ENCODE measurements at regions not wholly inside any gene's neighbourhood (a gene's known extent, or its start where the extent isn't known, plus 50 kb on each side); places are given as distances from the start of the nearest gene placed in this dataset.

DNA sequence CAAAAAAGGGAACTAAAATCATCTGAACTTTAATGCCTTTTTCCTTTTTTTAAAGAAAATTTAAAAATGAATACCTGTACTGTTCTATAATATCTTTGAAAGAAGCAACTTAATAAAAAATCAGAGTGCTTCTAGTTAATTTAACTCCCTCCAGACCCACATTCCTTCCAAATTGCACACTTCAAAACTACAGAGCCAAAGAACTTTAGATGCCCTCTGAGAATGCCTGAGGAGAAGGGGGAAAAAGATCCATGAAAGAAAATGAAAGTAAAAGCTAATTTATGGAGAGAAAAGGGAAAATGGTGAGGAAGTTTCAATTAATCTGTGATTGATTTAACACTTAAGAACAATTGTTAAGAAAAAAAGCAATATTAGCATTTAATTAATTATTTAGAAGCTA is 1141.6 kb downstream of the IGSF11 start:
- no peak for DNase-seq (ENCODE audit: low read depth in 4 of 4, low spot score in 3 of 4)

DNA sequence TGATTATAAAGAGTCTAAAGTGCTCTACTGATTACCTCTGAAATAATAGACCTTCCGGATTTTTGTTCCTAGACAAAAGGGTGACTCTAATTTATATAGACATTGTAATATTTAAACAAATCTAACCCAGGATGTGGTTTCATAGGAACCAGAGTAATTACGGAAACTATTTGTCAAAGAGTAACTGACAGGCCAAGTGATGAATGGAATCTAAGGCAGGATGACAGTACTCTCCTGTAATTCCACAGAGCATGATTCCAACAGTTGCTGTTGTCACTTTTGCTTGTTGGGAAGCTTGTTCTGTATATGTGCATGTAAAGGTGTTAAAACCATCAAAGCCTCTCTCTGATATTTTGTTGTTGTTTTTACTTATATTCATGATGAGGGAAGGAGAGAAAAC is 1141.0 kb downstream of the IGSF11 start:
- DNase-seq (ENCODE audit: low read depth in 4 of 4, low spot score in 3 of 4) = no peak

DNA sequence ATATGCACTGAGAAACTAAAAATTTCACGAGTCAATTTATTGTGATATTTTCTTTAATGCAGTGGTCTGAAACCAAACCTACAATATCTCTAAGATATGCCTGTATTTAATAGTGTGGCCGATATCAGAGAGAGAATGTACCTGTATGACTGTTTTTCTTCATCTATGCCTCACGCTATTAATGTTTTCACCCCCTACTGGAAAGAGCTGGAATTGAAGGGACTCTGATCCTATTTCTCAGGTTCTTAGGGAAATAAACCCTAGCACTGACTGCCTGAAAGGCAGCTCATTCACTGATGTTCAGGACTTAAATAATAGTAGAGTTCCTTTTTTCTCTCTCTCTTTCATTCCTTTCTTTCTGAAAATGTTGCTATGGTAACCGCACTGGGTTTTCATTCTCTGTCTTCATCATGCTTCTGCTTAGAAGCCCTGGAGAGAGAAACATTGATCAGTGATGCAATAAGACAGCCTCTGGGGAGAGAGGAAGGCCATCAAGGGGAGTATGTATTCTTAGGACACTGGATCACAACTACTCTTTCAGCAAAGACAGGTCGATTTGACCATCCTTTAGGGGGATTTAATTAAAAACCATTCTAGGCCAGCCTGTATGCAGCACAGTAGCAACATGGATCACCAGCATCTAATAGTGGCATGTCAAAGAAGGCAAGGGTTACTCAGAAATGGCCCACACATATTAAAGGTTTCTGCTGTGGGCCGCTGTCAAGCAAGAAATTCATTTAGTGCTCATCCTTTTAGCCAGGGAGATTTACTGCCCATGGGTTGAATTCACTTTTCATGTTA is 1135.7 kb downstream of the IGSF11 start:
- DNase-seq (ENCODE audit: low read depth in 4 of 4, low spot score in 3 of 4) = no peak

DNA sequence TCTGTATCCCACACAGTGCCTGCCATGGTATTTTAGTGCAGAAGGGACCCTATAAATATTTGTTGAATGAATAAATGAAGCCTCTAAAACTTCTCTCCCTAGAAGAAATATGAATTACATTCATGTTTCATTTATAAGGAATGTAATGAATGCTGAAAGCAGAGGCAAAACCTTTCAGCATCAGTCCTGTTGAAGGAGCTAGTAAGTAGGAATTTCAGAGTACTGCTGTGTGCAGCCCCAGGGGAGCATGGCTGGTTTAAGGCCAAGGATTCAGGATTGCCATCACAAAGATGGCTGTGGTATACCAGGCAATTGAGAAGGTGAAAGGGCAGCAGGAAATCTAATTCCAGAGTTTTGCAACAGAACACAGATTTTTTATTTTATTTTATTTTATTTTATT is 1131.4 kb downstream of the IGSF11 start:
- DNase-seq (ENCODE audit: low read depth in 4 of 4, low spot score in 3 of 4) = no peak

DNA sequence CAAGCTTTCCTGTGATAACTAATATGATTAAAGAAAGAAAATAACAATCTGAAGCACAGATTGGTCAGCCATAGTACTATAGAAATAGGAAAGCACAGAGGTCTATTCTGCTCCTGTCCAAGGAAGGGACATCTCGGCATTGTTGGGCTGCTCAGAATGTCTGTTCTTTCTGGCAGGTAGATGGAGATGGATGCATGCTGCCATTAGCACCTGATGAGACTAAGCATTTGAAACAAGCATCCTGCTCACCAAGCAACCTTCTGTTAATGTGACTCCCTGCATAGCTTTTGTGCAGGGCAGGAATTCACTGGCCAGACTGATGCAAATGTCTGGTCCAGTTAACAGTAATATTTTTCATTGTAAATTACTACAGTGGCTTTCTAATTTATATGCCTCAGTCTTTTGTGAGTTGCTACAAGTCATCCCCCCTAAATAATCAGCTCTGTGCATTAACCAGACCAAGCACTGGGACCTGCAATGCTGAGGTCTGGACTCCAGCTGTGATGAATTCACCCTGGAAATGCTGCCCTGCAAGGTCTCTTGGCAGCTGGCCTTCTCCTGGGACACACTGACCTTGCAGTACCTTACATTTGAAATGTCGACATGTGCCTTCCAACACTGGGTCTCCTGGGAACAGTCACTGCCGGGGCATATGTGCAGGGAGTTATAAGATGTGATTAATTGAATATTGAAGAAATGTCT is 1123.7 kb downstream of the IGSF11 start:
- DNase-seq (ENCODE audit: low read depth in 4 of 4, low spot score in 3 of 4) = no peak

DNA sequence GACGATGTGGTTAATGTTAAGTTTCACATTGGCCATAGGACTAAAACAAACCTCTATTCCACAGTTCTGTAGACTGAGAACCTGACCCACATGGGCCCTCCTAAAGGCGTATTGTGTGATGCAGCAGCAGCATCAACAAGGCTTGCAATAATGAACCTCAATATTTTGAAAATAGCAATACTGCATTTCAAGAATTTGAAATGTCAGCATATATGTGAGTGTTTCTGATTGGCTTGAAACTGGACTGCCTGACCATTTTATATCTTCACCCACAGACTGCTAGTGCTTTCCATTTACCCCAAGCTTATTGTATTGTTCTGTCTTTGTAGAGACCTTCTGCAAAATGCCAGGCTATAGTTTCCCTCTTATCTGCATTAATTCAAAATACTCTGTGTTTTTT is 1122.3 kb downstream of the IGSF11 start:
- no peak for DNase-seq (ENCODE audit: low read depth in 4 of 4, low spot score in 3 of 4)

DNA sequence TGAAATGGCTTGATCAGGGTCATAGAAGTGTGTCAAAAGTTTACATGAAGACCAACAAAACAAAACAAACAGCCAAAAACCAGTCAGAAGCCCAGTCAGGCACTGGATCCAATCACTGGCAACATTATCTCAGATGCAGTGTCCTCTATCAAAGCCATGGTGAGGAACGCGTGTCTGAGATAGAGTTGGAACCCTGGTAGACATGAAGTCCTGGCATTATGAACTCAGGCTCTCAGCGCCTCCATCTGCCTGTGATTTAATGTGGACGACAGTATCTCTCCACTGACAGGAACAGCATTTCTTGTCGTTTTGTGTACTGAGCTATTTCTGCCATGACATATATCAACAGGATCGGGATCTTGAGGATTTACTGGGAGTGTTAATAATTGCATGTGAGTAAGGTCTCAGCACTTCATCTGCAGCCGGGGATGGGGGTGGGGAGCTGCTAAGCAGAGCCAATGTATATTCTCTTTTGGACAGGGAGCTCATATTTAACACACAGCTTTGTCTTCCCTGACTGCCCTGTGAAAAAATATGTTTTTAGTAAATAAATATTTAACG is 1120.0 kb downstream of the IGSF11 start:
- DNase-seq (ENCODE audit: low read depth in 4 of 4, low spot score in 3 of 4) = no peak

DNA sequence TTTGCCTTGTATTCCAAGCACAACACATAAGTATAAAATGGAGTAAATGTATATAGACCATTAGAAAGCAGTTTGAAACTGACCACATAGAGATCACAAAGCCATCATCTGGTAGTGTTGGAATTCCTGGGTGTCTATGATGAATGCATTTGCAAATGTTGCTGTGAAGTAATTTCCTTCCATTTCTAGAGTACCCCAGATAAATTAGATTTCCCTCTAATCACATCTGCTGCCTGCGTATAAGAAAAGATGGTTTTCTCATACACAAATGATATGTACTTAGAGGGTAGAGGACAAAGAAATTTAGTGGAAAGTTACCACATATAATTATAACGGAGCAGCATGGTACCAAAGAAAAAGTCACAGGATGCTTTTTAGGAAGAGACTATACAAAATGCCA is 1117.8 kb downstream of the IGSF11 start:
- no peak for DNase-seq (ENCODE audit: low read depth in 4 of 4, low spot score in 3 of 4)

DNA sequence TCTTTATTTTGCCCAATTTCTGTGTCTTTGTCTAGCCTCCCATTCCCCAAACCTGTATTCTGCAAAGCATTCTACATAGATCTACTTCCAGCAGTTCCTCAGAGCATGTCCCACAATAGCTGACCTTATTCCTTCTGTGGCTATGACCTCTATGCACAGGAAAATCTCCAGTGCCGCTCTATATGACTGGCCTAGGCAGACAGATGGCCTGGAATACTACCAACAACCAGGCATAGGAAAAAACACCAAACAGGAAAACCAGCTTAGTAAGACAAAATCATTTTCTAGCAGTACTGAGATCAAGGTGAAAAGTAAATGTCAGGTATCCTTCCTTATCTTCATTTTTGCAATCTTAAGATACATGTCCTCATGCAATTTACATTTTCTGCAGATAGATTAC is 1115.0 kb downstream of the IGSF11 start:
- no peak for DNase-seq (ENCODE audit: low read depth in 4 of 4, low spot score in 3 of 4)

DNA sequence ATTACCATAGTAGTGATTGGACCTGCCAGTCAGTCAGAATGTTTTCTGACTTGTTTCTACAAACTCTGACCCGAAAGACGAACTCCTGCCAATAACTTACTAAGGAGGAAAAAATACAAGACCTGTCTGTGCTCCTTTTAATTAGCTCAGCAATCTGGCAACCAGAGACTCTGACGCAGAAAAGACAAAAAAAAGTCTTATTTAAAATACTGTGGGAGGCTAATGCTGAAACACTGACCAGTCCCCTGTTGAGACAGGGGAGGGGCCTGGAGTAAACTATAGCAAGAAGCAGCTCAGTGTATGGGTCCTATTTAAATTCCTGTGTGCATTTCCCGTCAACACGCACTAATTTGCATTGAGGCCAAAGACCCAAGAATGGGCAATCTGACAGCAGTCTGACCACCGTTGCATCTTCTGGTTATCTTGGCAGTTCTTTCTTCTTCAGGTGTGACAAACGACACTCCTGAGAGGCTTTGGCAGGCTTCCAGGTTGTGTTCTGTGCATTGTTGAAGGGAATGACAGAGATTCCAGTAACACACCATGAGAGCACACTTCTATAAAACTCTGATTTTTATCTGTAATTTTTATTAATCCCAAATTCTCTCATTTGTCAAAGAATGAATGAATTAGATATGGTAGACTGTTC is 1114.3 kb downstream of the IGSF11 start:
- no peak for DNase-seq (ENCODE audit: low read depth in 4 of 4, low spot score in 3 of 4)

DNA sequence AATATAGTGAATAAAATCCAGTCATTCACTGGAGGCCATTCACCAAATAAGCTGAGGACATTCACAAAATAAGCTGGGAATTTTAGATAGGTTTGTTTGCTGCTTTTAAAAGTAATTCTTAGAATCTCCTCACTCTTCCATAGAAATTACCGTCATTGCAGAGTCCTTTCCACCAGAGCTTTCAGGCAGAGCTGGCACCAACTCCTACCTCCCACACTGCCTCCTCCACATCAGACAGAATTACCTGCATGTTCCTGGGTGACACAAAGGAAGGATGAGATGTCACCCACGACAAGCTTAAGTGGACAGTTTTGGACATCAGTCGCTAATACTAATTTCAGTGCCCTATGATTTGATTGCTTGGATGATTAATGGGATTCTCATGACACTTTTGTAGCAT is 1113.2 kb downstream of the IGSF11 start:
- DNase-seq (ENCODE audit: low read depth in 4 of 4, low spot score in 3 of 4) = no peak

DNA sequence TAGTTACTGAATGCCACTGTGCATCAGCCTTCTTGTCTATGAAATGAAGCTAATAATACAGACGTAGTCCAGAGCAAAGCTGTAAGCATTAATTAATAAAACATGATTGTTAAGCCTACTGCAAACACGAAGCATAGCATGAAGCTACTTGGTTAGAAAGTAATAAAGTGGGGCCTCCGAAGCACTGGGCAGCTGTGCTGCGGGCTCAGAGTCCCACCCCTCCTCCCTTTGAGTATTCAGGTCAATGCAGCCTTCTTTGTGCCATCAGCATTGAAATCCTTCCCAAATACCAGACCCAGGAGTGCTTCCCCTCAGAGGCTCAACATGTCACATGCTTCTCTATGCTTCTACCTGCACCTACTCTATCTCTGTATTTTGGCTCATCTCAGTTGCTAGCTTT is 1112.6 kb downstream of the IGSF11 start:
- DNase-seq (ENCODE audit: low read depth in 4 of 4, low spot score in 3 of 4) = no peak

DNA sequence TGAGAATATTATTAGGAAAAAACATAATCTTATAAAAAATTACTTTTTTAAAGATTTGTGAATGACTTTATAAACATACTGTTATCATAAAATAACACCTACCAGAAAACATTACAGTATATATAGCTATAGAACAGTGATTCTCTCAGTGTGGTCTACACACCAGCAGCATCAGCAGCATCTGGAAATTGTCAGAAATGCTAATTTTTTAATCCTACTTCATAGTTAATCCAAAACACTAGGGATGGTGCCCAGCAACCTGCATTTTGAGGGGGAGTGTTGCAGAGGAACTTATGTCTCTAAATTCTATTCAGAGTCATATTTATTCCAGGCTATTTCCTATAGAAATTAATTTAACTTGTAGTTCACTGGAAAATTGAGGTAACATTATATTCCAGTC is 1107.8 kb downstream of the IGSF11 start:
- DNase-seq (ENCODE audit: low read depth in 4 of 4, low spot score in 3 of 4) = no peak

DNA sequence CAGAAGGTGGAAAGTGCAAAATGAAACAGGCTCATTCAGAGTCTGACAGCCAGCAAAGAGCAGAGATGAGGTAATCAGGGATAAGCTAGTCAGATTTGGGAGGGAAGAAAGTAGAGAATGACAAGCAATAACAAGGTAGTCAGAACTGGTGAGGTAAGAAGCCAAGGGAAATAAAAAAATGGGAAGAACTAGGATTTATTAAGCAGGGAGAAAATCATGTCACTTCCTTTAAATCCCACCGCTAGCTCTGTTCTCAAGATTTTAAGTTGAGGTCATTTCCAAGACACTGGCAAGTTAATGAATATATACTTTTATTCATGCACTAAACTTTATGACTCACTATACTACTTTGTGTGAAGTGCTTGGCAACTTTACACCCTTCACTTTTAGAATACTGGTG is 1106.8 kb downstream of the IGSF11 start:
- no peak for DNase-seq (ENCODE audit: low read depth in 4 of 4, low spot score in 3 of 4)

DNA sequence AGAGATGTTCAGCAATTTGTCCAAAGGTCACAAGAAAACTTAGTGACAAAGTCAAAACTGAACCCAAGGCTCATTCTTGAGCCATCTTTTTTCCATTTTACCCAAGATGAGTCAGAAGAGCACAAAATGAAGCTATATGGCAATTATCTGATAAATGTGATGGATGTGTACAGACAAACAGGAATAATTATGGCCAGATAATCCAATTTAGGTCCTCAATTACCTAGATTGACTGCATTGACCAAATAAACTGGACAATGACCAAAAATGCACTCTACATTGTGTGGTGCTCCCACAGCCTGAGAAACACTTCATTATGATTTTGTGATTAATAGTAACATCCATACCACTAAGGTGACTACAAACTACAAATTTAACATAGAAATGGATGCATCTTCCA is 1105.8 kb downstream of the IGSF11 start:
- DNase-seq (ENCODE audit: low read depth in 4 of 4, low spot score in 3 of 4) = no peak

DNA sequence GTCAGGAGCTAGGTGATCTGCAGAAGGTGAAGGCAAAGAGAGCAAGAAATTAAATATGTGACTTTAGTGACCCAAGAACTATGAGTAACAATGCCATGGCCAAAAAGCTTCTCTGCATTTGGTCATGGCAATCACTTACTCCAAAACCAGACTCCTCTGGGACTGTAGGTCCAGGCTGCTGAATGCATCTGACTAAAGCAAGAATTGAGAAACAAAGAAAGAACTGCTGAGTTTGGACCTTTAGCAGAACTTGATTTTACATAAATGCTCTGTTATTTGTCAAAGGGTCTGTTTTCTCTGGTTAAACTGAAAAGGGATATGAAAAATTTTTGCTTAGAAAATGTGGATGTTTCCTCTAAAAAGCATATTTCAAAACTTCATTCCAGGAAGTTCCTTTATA is 1102.2 kb downstream of the IGSF11 start:
- DNase-seq (ENCODE audit: low read depth in 4 of 4, low spot score in 3 of 4) = no peak

DNA sequence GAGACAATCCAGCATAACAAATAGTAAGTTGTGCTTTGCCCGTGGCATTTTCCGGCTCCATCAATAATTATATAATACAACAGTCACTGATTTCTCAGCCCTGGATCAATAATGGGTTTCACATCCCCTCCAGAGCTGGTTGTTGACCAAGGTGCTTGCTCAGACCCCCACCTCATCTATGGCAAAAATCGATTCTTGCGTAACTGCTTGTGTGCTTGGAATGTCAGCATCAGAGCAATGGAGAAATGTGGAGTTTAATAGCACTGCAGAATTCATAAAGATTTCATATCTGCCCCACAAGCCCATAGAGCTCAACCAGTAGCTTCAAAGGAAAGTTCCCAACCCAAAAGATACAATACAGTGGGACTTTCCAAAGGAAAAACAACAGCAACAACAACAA is 1098.5 kb downstream of the IGSF11 start:
- DNase-seq (ENCODE audit: low read depth in 4 of 4, low spot score in 3 of 4) = no peak

DNA sequence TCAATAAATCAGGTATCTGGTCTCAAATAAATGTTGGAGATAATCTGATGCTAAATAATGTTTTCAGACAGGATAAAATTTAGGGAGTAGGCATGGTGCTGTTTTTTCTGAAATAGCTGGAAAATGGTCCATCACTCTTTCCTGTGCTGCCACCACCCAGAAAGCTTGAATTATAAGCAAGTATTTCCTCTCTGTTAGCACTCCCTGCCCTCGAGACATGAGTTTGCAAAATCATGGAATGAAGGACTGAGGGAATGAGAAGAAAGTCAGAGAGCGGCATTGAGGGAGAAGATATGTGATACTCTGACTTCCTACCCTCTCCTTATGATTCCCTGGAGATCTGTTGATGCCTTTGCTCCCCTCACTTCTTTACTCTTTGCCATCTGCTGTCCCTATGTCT is 1095.7 kb downstream of the IGSF11 start:
- DNase-seq (ENCODE audit: low read depth in 4 of 4, low spot score in 3 of 4) = no peak

DNA sequence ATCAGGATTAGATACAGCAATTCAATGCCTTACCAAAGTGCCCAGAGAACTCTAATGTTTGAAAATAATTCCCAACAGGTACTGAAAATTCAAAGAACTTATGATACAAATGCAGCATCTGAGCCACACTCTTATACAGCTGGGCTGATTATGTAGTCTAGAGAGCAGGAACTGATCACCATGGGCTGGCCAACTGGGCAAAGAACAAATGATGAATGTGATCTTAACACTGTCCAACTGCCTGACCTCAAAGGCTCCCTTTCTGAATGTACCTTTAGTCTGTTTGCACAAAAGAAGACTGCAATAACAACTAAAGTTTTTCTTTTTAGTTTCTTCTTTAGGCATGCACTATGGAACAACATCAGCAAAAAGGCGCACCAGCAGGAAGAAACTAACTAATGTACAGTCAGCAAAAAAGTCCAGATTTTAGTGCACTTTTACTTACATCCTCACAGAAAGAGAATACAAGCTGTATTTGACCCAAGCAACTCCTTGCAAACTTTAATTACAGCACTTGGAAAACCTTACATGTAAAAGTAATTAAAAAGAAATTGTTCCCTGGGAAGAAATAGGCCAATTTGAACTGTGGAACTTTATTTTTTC is 1095.1 kb downstream of the IGSF11 start:
- DNase-seq (ENCODE audit: low read depth in 4 of 4, low spot score in 3 of 4) = no peak

DNA sequence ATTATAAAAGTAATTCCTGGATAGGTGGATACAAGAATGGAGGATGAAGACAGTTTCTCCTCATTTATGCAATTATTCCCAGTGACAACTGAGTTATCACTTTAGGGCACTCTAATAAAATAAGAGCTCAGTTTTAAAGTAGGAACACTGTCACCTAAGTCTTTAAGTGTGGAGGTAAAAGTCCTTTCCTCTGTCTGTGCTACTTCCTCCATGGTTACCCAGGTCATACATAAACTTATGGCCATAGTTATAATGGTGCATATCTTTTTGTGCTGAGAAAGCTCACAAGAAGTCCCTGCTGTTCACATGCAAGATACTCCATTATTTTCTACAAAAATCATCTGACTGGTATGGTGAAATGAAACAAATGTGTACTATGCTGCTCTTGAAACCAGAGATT is 1093.6 kb downstream of the IGSF11 start:
- no peak for DNase-seq (ENCODE audit: low read depth in 4 of 4, low spot score in 3 of 4)

DNA sequence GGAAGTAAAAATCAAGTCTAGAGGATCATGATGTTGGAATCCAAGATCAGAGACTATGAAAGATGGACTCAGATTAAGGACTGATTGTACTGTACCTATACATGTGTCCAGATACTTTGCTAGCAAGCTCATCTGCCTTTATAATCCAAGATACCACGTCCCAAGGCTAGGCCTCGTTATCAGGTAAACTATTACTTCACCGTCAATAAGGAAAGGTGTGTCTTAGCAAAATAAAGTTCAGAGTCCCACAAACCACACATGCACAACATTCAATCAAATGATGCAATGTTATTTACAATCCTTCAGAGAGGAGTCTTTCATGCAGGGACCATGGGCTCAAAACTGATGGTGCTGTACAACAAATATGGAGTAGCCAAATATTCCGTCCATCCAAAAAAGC is 1092.9 kb downstream of the IGSF11 start:
- no peak for DNase-seq (ENCODE audit: low read depth in 4 of 4, low spot score in 3 of 4)

All from left renal pelvis (tissue), 4 donors.